Thymus (tissue), 11 donors: ENCODE measurements at regions not wholly inside any gene's neighbourhood (a gene's known extent, or its start where the extent isn't known, plus 50 kb on each side); places are given as distances from the start of the nearest gene placed in this dataset.
"Not testable (repeated sequence)": the region's sequence is repeated elsewhere in the genome, so short reads cannot be mapped to it uniquely, and the experiment has no call there.

ENCODE experiments used
- DNase-seq, 9 donors: peaks; one replicate each; pipeline ENCODE4 v3.0.0-alpha.2; 2013; ENCODE audit warnings: low spot score in 9 of 9, low read depth in 6 of 9, missing footprints in 1 of 9
- H3K27ac ChIP-seq, 2 donors: one replicate each; pipeline ENCODE4 v1.5.1; 2013; ENCODE audit warnings: control low read depth in 1 of 2, low read depth in 1 of 2, low read length in 1 of 2, mild to moderate bottlenecking in 1 of 2, moderate library complexity in 1 of 2
- H3K27me3 ChIP-seq, 2 donors: one replicate each; pipeline ENCODE4 v1.5.1; 2013; ENCODE audit warnings: low read length in 1 of 2; ENCODE audit not compliant: control insufficient read depth in 2 of 2, insufficient read depth in 1 of 2
- H3K36me3 ChIP-seq, 2 donors: one replicate each; pipeline ENCODE4 v1.5.1; 2013; ENCODE audit warnings: low read length in 1 of 2, mild to moderate bottlenecking in 1 of 2, moderate library complexity in 1 of 2; ENCODE audit not compliant: control insufficient read depth in 2 of 2, insufficient read depth in 2 of 2
- H3K4me1 ChIP-seq, 2 donors: one replicate each; pipeline ENCODE4 v1.5.1; 2013; ENCODE audit warnings: low read length in 2 of 2; ENCODE audit not compliant: control insufficient read depth in 2 of 2, insufficient read depth in 2 of 2
- H3K4me3 ChIP-seq, 2 donors: one replicate each; pipeline ENCODE4 v1.5.1; 2013; ENCODE audit warnings: low read length in 2 of 2, control low read depth in 1 of 2, mild to moderate bottlenecking in 1 of 2
- H3K9me3 ChIP-seq, 2 donors: one replicate each; pipeline ENCODE4 v1.5.1; 2013; ENCODE audit warnings: low read length in 1 of 2, mild to moderate bottlenecking in 1 of 2; ENCODE audit not compliant: control insufficient read depth in 2 of 2, insufficient read depth in 1 of 2
- WGBS: extraction: QIAGEN DNeasy Blood & Tissue Kit; methylation state at CpG from one replicate; pipeline ENCODE4 v1.1.7; 2013; 5-methylcytosine and 5-hydroxymethylcytosine counted together
- donor health status: healthy.

DNA sequence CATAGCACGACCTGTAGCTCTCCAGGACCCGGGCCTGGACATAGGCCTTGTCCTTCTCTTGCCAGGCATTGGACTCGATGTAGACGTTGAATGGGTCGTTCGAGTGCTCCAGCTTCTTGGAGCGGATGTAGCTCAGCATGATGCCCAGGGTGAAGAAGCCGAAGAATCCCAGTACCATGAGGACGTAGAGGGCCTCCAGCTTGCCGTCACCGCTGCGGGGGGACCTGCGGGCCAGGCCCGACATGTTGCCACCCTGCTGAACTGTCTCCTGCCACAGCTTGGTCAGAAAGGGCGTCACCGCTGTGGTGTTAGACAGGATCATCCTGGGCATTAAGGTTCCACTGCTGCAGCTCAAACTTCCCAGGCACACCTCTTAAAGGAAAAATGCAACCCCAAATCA lies 2702.1 kb upstream of the TPTE start:
- DNase-seq, H3K4me3 ChIP-seq, H3K36me3 ChIP-seq, H3K27ac ChIP-seq, H3K9me3 ChIP-seq, H3K4me1 ChIP-seq, H3K27me3 ChIP-seq: not testable (repeated sequence)
- over 99% methylated on average over 7 of the region's 16 CpGs for WGBS

DNA sequence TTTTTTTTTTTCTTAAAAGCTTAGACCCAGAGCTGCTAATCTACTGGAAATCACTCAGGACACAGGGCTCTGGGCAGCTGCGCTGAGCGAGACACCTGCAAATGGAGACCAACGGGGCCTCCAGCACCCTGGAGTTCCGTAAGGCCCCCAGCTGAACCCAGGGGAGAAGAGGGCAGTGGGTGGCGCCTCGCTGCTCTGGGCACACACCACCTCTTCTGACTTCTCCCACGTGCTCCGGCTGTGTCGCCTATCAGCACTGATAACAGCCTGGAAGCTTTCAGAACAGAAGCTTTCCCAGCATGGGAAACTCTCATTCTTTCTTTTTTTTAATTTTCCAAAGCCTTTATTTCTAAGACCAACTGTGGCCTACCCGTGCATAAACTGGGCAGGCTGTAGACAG lies 2695.8 kb upstream of the TPTE start:
- no CpG with 5 or more reads among the region's 10 CpGs for WGBS
- H3K27ac ChIP-seq, H3K4me3 ChIP-seq, H3K4me1 ChIP-seq, DNase-seq, H3K36me3 ChIP-seq, H3K27me3 ChIP-seq, H3K9me3 ChIP-seq: not testable (repeated sequence)

DNA sequence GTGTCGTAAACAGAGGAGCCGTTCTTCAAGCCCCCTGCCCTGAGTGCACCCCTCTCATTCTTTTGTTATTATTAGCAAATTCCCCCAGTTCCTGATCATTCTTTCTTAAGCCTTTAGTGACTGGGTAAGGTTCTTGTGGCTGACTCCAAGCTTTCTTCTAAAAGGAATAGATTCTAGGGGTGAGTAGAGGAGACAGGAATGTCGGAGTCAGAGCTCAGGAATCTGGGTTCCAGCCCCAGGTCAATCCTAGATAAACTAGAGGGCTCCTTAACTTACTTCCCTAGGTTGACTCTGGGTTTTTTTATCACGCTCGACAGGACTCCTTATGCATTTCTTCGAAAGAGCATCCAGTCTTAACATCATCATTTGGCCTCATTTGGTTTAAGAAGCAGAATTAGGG lies 2695.2 kb upstream of the TPTE start:
- not testable (repeated sequence) for H3K9me3 ChIP-seq, DNase-seq, H3K36me3 ChIP-seq, H3K4me1 ChIP-seq, H3K27me3 ChIP-seq, H3K4me3 ChIP-seq, H3K27ac ChIP-seq
- no CpG with 5 or more reads among the region's 6 CpGs for WGBS

DNA sequence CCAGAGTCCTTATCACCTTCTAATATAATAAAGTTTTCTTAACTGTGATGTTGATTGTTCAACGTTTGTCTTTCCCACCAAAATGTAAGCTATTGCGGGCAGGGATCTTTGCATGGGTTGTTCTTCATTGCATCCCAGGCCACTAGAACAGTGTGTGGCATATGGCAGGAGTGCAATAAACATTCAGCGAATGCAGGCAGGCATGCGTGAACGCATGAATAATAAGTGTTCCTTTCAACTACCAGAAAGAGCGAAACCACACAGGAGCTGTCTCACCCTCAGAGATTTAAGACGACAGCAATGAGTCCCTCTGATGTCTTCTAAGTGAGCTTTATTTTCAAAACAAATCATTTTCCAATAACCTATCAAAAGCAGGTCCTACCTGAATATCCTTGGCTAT lies 2693.1 kb upstream of the TPTE start:
- not testable (repeated sequence) for H3K4me1 ChIP-seq, H3K27me3 ChIP-seq, DNase-seq, H3K4me3 ChIP-seq, H3K36me3 ChIP-seq, H3K27ac ChIP-seq, H3K9me3 ChIP-seq
- WGBS, result no CpG with 5 or more reads among the region's 7 CpGs

DNA sequence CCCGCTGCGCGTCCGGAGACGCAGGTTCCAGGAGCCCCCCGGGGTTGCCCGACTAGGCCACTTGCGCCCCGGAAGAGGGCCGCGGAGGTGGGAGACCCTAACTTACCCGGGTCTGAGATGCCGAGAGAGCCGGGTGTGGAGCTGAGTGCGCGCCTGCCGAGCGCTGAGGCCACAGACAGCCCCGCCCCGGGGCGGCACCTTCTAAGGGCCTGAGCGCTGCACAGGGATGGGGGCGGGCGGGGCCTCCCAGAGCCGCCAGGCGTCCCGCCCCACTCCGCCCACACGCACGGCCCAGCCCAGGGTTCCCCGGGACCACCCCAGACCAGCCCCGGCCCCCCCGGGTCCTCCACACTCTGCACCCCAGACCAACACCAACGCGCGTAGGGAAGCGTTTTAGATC lies 2692.0 kb upstream of the TPTE start:
- WGBS, result no CpG with 5 or more reads among the region's 37 CpGs
- H3K36me3 ChIP-seq, H3K27me3 ChIP-seq, H3K4me1 ChIP-seq, H3K27ac ChIP-seq, H3K4me3 ChIP-seq, H3K9me3 ChIP-seq, DNase-seq: not testable (repeated sequence)

DNA sequence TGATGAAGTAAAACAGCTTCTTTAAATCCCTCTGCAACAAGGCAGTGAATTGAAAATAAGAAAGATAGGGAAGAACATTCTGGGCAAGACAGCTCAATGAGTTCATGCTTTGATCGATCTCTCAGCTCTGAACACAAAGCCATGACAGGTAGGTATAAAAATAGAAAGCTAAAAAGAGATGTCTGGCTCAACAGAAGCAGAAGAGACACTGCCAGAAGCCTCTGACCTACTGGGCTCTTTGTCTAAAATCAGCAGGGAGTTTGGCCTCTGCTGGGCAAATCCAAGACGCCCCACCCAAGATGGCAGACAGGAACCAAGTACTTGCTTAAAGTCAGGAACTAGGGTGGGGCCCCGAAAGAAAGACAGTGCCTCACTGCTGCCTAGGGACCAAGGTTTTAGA lies 2684.1 kb upstream of the TPTE start:
- not testable (repeated sequence) for H3K27ac ChIP-seq, H3K36me3 ChIP-seq, H3K4me1 ChIP-seq, H3K9me3 ChIP-seq, DNase-seq, H3K4me3 ChIP-seq, H3K27me3 ChIP-seq
- no CpG with 5 or more reads among the region's 3 CpGs for WGBS

DNA sequence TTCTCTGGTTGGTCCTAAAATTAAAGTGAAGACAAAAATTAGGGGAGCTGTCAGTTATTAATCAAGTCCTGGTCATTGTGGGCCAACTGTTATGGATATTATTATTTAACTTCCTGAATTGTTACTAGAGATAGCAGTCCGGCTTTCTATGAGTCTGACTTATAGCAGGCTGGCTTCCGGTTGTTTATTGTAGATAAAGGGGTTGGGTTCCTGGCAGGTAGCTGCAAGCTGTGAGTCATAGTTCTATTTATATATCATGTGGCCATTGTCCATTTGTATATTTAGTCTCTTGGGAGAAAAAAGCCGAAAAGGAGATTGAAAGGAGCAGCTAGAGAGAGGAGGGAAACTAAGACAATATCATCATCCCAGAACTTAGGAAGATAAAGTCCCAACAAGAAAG lies 2668.0 kb upstream of the TPTE start:
- H3K9me3 ChIP-seq, H3K27ac ChIP-seq, H3K36me3 ChIP-seq, H3K4me3 ChIP-seq, DNase-seq, H3K4me1 ChIP-seq, H3K27me3 ChIP-seq: not testable (repeated sequence)
- no CpG with 5 or more reads among the region's 3 CpGs for WGBS

DNA sequence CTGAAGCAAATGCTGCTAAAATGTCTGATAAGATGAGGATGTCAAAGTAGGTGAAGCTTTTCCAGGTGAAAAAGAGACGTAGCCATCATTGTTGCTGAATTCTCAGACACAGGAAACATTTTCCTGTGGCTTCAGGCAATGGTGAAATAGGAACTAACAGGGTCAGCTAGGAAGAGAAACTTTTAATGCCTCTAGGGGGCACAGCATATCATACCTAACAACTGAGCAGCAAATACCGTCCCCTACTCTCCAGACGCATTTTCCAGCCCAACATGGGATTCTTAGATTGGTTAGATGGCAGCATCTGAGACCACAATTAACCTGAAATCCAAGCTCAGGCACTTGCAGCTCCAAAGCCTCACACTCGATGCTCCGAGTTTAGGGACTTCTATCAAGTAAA lies 2667.5 kb upstream of the TPTE start:
- not testable (repeated sequence) for H3K4me1 ChIP-seq, H3K9me3 ChIP-seq, H3K27me3 ChIP-seq, H3K27ac ChIP-seq, H3K36me3 ChIP-seq, H3K4me3 ChIP-seq, DNase-seq
- no CpG with 5 or more reads among the region's 5 CpGs for WGBS
